ENCODE measurements at regions not wholly inside any gene's neighbourhood (a gene's known extent, or its start where the extent isn't known, plus 50 kb on each side); places are given as distances from the start of the nearest gene placed in this dataset.

DNA sequence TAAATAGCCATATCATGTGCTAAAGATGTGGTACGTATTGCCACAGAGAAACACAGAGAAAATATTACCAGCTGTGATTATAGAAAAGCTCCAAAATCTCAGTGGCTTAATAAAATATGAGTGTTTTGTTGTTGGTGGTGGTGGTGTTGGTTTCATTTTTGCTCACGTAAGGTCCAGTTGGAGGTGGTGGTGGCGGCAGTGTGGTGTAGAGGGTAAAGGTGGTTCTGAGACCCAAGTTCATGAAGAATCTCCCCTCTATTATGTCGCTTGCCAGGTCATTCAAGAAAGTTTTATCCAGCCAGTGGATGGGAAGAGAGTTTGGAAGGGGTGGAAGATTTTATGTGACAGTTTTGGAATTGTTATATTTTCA lies 217.6 kb upstream of the SAMSN1 start:
- TF ChIP-seq, protein P1, sequence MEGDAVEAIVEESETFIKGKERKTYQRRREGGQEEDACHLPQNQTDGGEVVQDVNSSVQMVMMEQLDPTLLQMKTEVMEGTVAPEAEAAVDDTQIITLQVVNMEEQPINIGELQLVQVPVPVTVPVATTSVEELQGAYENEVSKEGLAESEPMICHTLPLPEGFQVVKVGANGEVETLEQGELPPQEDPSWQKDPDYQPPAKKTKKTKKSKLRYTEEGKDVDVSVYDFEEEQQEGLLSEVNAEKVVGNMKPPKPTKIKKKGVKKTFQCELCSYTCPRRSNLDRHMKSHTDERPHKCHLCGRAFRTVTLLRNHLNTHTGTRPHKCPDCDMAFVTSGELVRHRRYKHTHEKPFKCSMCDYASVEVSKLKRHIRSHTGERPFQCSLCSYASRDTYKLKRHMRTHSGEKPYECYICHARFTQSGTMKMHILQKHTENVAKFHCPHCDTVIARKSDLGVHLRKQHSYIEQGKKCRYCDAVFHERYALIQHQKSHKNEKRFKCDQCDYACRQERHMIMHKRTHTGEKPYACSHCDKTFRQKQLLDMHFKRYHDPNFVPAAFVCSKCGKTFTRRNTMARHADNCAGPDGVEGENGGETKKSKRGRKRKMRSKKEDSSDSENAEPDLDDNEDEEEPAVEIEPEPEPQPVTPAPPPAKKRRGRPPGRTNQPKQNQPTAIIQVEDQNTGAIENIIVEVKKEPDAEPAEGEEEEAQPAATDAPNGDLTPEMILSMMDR (IDR thresholded peaks at IDR 0.05; ENCODE audit: partially characterized antibody, unreplicated experiment): no peak
- Mint-ChIP-seq H3K27me3 (ENCODE audit: unreplicated experiment) (no peaks in the 10 kb centered on the region), H3K27ac (ENCODE audit: unreplicated experiment) (no peak overlapping the region), H3K9me3 (ENCODE audit: unreplicated experiment) (peaks cover 2% of the 10 kb centered on the region), H3K4me1 (ENCODE audit: low read depth, unreplicated experiment) (peaks cover 2% of the 10 kb centered on the region), H3K4me3 (ENCODE audit: unreplicated experiment) (no peak overlapping the region), H3K36me3 (ENCODE audit: unreplicated experiment) (no peaks in the 10 kb centered on the region)
- DNase-seq: no peak

- Mint-ChIP-seq H3K4me1 (ENCODE audit: low read depth, unreplicated experiment) (peaks cover 2% of the 10 kb centered on the region), H3K36me3 (ENCODE audit: unreplicated experiment) (no peaks in the 10 kb centered on the region), H3K4me3 (ENCODE audit: unreplicated experiment) (no peak overlapping the region), H3K27me3 (ENCODE audit: unreplicated experiment) (no peaks in the 10 kb centered on the region), H3K27ac (ENCODE audit: unreplicated experiment) (no peak overlapping the region), H3K9me3 (ENCODE audit: unreplicated experiment) (no peaks in the 10 kb centered on the region)
- TF ChIP-seq, protein P1 (IDR thresholded peaks at IDR 0.05; ENCODE audit: partially characterized antibody, unreplicated experiment): no peak
- no peak for DNase-seq
These were observed 216.9 kb upstream of the SAMSN1 start for GRCh38 chr21:14762734-14763694.

- no peaks in the 10 kb centered on the region for H3K9me3 Mint-ChIP-seq (ENCODE audit: unreplicated experiment)
- no peaks in the 10 kb centered on the region for H3K27me3 Mint-ChIP-seq (ENCODE audit: unreplicated experiment)
- no peaks in the 10 kb centered on the region for H3K36me3 Mint-ChIP-seq (ENCODE audit: unreplicated experiment)
- H3K4me3 Mint-ChIP-seq (ENCODE audit: unreplicated experiment): no peak overlapping the region
- H3K4me1 Mint-ChIP-seq (ENCODE audit: low read depth, unreplicated experiment): peaks cover 2% of the 10 kb centered on the region
- TF ChIP-seq, protein P1 (IDR thresholded peaks at IDR 0.05; ENCODE audit: partially characterized antibody, unreplicated experiment): no peak
- H3K27ac Mint-ChIP-seq (ENCODE audit: unreplicated experiment): no peak overlapping the region
- DNase-seq: no peak
These were observed 216.2 kb upstream of the SAMSN1 start for GRCh38 chr21:14762327-14762726.

DNA sequence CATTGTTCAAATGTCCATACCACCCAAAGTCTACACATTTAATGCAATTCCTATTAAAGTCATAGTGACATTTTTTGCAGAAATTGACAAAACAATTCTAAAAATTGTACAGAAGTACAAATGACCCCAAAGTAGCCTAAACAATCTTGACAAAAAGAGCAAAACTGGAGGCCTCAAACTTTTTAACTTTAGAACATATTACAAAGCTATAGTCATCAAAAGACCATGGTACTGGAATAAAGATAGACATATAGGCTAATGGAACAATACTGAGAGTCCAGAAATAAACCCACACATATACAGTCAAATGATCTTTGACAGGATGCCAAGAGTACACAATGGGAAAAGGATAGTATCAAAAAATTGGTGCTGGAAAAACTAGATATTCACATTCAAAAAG lies 213.2 kb upstream of the SAMSN1 start:
- H3K4me3 Mint-ChIP-seq (ENCODE audit: unreplicated experiment): no peak overlapping the region
- TF ChIP-seq, protein P1 (IDR thresholded peaks at IDR 0.05; ENCODE audit: partially characterized antibody, unreplicated experiment): no peak
- no peaks in the 10 kb centered on the region for H3K36me3 Mint-ChIP-seq (ENCODE audit: unreplicated experiment)
- H3K27ac Mint-ChIP-seq (ENCODE audit: unreplicated experiment): no peak overlapping the region
- H3K9me3 Mint-ChIP-seq (ENCODE audit: unreplicated experiment): no peaks in the 10 kb centered on the region
- no peak for DNase-seq
- H3K27me3 Mint-ChIP-seq (ENCODE audit: unreplicated experiment): no peaks in the 10 kb centered on the region
- no peaks in the 10 kb centered on the region for H3K4me1 Mint-ChIP-seq (ENCODE audit: low read depth, unreplicated experiment)

- Mint-ChIP-seq H3K27ac (ENCODE audit: unreplicated experiment) (no peak overlapping the region), H3K4me1 (ENCODE audit: low read depth, unreplicated experiment) (no peaks in the 10 kb centered on the region), H3K36me3 (ENCODE audit: unreplicated experiment) (no peaks in the 10 kb centered on the region), H3K9me3 (ENCODE audit: unreplicated experiment) (no peaks in the 10 kb centered on the region), H3K4me3 (ENCODE audit: unreplicated experiment) (no peak overlapping the region), H3K27me3 (ENCODE audit: unreplicated experiment) (no peaks in the 10 kb centered on the region)
- TF ChIP-seq, protein P1 (IDR thresholded peaks at IDR 0.05; ENCODE audit: partially characterized antibody, unreplicated experiment): no peak
- no peak for DNase-seq
These were observed 212.7 kb upstream of the SAMSN1 start for GRCh38 chr21:14758849-14759248.
